Mucosa of rectum (tissue), 2 donors: ENCODE measurements at regions not wholly inside any gene's neighbourhood (a gene's known extent, or its start where the extent isn't known, plus 50 kb on each side); places are given as distances from the start of the nearest gene placed in this dataset.

Experiments used
- H3K27ac ChIP-seq, 2 donors: one replicate each; pipeline ENCODE4 v1.7.0; 2013; ENCODE audit warnings: inconsistent platforms in 2 of 2, low read depth in 2 of 2, low read length in 2 of 2
- H3K27me3 ChIP-seq, 2 donors: one replicate each; pipeline ENCODE4 v1.7.0; 2013; ENCODE audit warnings: low read length in 2 of 2; ENCODE audit not compliant: control insufficient read depth in 2 of 2, insufficient read depth in 2 of 2
- H3K36me3 ChIP-seq, 2 donors: one replicate each; pipeline ENCODE4 v1.7.0; 2013; ENCODE audit warnings: low read length in 2 of 2; ENCODE audit not compliant: control insufficient read depth in 2 of 2, insufficient read depth in 2 of 2
- H3K4me1 ChIP-seq, 2 donors: one replicate each; pipeline ENCODE4 v1.7.0; 2013; ENCODE audit warnings: low read length in 2 of 2, mild to moderate bottlenecking in 1 of 2; ENCODE audit not compliant: control insufficient read depth in 2 of 2, insufficient read depth in 2 of 2
- H3K4me3 ChIP-seq, 2 donors: one replicate each; pipeline ENCODE4 v1.7.0; 2013; ENCODE audit warnings: low read length in 2 of 2
- H3K9ac ChIP-seq, 2 donors: one replicate each; pipeline ENCODE4 v1.7.0; 2013; ENCODE audit warnings: low read length in 2 of 2, low read depth in 1 of 2, mild to moderate bottlenecking in 1 of 2
- H3K9me3 ChIP-seq, 2 donors: one replicate each; pipeline ENCODE4 v1.7.0; 2013; ENCODE audit warnings: low read length in 2 of 2; ENCODE audit not compliant: control insufficient read depth in 2 of 2
- donor health status: healthy.
- donor health status: Normal muscosa, but diverticular disease.

GRCh38 chr1:239436286-239436685, 49.9 kb downstream of the CHRM3 start:
- no peaks in the 10 kb centered on the region for H3K9me3 ChIP-seq
- H3K9ac ChIP-seq: no peak overlapping the region
- H3K36me3 ChIP-seq: no peaks in the 10 kb centered on the region
- H3K4me1 ChIP-seq: no peaks in the 10 kb centered on the region
- no peak overlapping the region for H3K27ac ChIP-seq
- H3K27me3 ChIP-seq: no peaks in the 10 kb centered on the region
- no peak overlapping the region for H3K4me3 ChIP-seq

GRCh38 chr1:239437822-239438221, 51.5 kb downstream of the CHRM3 start:
- Histone ChIP-seq H3K9ac (no peak overlapping the region), H3K4me3 (no peak overlapping the region), H3K27me3 (no peaks in the 10 kb centered on the region), H3K27ac (no peak overlapping the region), H3K4me1 (no peaks in the 10 kb centered on the region), H3K36me3 (no peaks in the 10 kb centered on the region), H3K9me3 (no peaks in the 10 kb centered on the region)

GRCh38 chr1:239438891-239439290, 52.5 kb downstream of the CHRM3 start:
- Histone ChIP-seq H3K27me3 (no peaks in the 10 kb centered on the region), H3K27ac (no peak overlapping the region), H3K36me3 (no peaks in the 10 kb centered on the region), H3K9me3 (no peaks in the 10 kb centered on the region), H3K9ac (no peak overlapping the region), H3K4me3 (no peak overlapping the region), H3K4me1 (no peaks in the 10 kb centered on the region)

- H3K4me3 ChIP-seq: no peak overlapping the region
- no peak overlapping the region for H3K27ac ChIP-seq
- no peak overlapping the region for H3K9ac ChIP-seq
- no peaks in the 10 kb centered on the region for H3K4me1 ChIP-seq
- H3K9me3 ChIP-seq: no peaks in the 10 kb centered on the region
- no peaks in the 10 kb centered on the region for H3K27me3 ChIP-seq
- H3K36me3 ChIP-seq: no peaks in the 10 kb centered on the region
Observed at GRCh38 chr1:239443361-239443760, 57.0 kb downstream of the CHRM3 start.

- no peaks in the 10 kb centered on the region for H3K4me1 ChIP-seq
- no peak overlapping the region for H3K27ac ChIP-seq
Observed at GRCh38 chr1:239446611-239447010, 60.2 kb downstream of the CHRM3 start.

GRCh38 chr1:239448911-239449310, 62.5 kb downstream of the CHRM3 start:
- Histone ChIP-seq H3K27ac (no peak overlapping the region), H3K27me3 (no peaks in the 10 kb centered on the region), H3K9me3 (no peaks in the 10 kb centered on the region), H3K4me3 (no peak overlapping the region), H3K4me1 (no peaks in the 10 kb centered on the region), H3K36me3 (no peaks in the 10 kb centered on the region), H3K9ac (no peak overlapping the region)

More at GRCh38 chr1:239446611-239447010, 60.2 kb downstream of the CHRM3 start:
- Histone ChIP-seq H3K9me3 (no peaks in the 10 kb centered on the region), H3K9ac (no peak overlapping the region), H3K27me3 (no peaks in the 10 kb centered on the region), H3K36me3 (no peaks in the 10 kb centered on the region), H3K4me3 (no peak overlapping the region)

GRCh38 chr1:239455743-239456142, 69.4 kb downstream of the CHRM3 start:
- Histone ChIP-seq H3K9me3 (peaks cover 0 to 5% of the 10 kb centered on the region in 2 donors), H3K4me3 (no peak overlapping the region), H3K27me3 (no peaks in the 10 kb centered on the region), H3K36me3 (no peaks in the 10 kb centered on the region), H3K27ac (no peak overlapping the region), H3K4me1 (no peaks in the 10 kb centered on the region), H3K9ac (no peak overlapping the region)

- peaks cover 0 to 5% of the 10 kb centered on the region in 2 donors for H3K9me3 ChIP-seq
- no peak overlapping the region for H3K4me3 ChIP-seq
- H3K27ac ChIP-seq: no peak overlapping the region
- no peaks in the 10 kb centered on the region for H3K27me3 ChIP-seq
- H3K4me1 ChIP-seq: no peaks in the 10 kb centered on the region
- H3K9ac ChIP-seq: no peak overlapping the region
- no peaks in the 10 kb centered on the region for H3K36me3 ChIP-seq
Observed at GRCh38 chr1:239456788-239457187, 70.4 kb downstream of the CHRM3 start.

GRCh38 chr1:239457491-239458143, 71.2 kb downstream of the CHRM3 start:
- Histone ChIP-seq H3K36me3 (no peaks in the 10 kb centered on the region), H3K4me3 (no peak overlapping the region)

GRCh38 chr1:239458144-239458500, 71.8 kb downstream of the CHRM3 start:
- Histone ChIP-seq H3K9ac (no peak overlapping the region), H3K9me3 (peaks cover 0 to 5% of the 10 kb centered on the region in 2 donors), H3K27me3 (no peaks in the 10 kb centered on the region), H3K4me1 (no peaks in the 10 kb centered on the region), H3K36me3 (no peaks in the 10 kb centered on the region), H3K27ac (no peak overlapping the region), H3K4me3 (no peak overlapping the region)

More at GRCh38 chr1:239457491-239458143, 71.2 kb downstream of the CHRM3 start:
- Histone ChIP-seq H3K9ac (no peak overlapping the region), H3K4me1 (no peaks in the 10 kb centered on the region), H3K27ac (no peak overlapping the region), H3K27me3 (no peaks in the 10 kb centered on the region), H3K9me3 (peaks cover 0 to 5% of the 10 kb centered on the region in 2 donors)

- Histone ChIP-seq H3K4me1 (no peaks in the 10 kb centered on the region), H3K36me3 (no peaks in the 10 kb centered on the region), H3K27ac (no peak overlapping the region), H3K27me3 (no peaks in the 10 kb centered on the region), H3K4me3 (no peak overlapping the region), H3K9ac (no peak overlapping the region), H3K9me3 (no peaks in the 10 kb centered on the region)
Observed at GRCh38 chr1:239467730-239468129, 81.4 kb downstream of the CHRM3 start.
